KG1 (cell line): ENCODE measurements at regions not wholly inside any gene's neighbourhood (a gene's known extent, or its start where the extent isn't known, plus 50 kb on each side); places are given as distances from the start of the nearest gene placed in this dataset.

Source experiments
- DNase-seq: peaks from one replicate; lab custom pipeline; 2025; lab: John Stamatoyannopoulos, UW

GRCh38 chr5:60335913-60336312, 364.1 kb downstream of the DEPDC1B start:
- DNase-seq, result no peak

GRCh38 chr5:60334281-60334713, 365.7 kb downstream of the DEPDC1B start:
- DNase-seq, result no peak

GRCh38 chr5:60333005-60333571, 366.9 kb downstream of the DEPDC1B start:
- DNase-seq, result no peak

GRCh38 chr5:60332244-60333004, 367.5 kb downstream of the DEPDC1B start:
- DNase-seq, result no peak

GRCh38 chr5:60330236-60330635, 369.7 kb downstream of the DEPDC1B start:
- DNase-seq, result no peak

- DNase-seq, result no peak
Measured at GRCh38 chr5:60325870-60326269, 374.1 kb downstream of the DEPDC1B start.

- DNase-seq, result no peak
Measured at GRCh38 chr5:60323596-60323995, 376.4 kb downstream of the DEPDC1B start.

- no peak for DNase-seq
Measured at GRCh38 chr5:60312098-60312497, 387.9 kb downstream of the DEPDC1B start.

GRCh38 chr5:60299944-60300343, 400.0 kb downstream of the DEPDC1B start:
- no peak for DNase-seq

- DNase-seq, result no peak
Measured at GRCh38 chr5:60297658-60298057, 402.3 kb downstream of the DEPDC1B start.

GRCh38 chr5:60295423-60295822, 401.9 kb upstream of the PDE4D start:
- no peak for DNase-seq

GRCh38 chr5:60293518-60293917, 400.0 kb upstream of the PDE4D start:
- DNase-seq, result no peak

GRCh38 chr5:60287174-60287771, 393.7 kb upstream of the PDE4D start:
- peak; percentile 34 for DNase-seq

GRCh38 chr5:60285910-60286309, 392.4 kb upstream of the PDE4D start:
- no peak for DNase-seq

- DNase-seq, result no peak
Measured at GRCh38 chr5:60280943-60281342, 387.4 kb upstream of the PDE4D start.

- no peak for DNase-seq
Measured at GRCh38 chr5:60277941-60278340, 384.4 kb upstream of the PDE4D start.

- no peak for DNase-seq
Measured at GRCh38 chr5:60274747-60275146, 381.2 kb upstream of the PDE4D start.

GRCh38 chr5:60271517-60271916, 378.0 kb upstream of the PDE4D start:
- DNase-seq, result no peak

- DNase-seq, result no peak
Measured at GRCh38 chr5:60267907-60268306, 374.4 kb upstream of the PDE4D start.

- DNase-seq, result no peak
Measured at GRCh38 chr5:60263346-60263745, 369.8 kb upstream of the PDE4D start.

- DNase-seq, result no peak
Measured at GRCh38 chr5:60262576-60263295, 369.2 kb upstream of the PDE4D start.

- no peak for DNase-seq
Measured at GRCh38 chr5:60261732-60262131, 368.2 kb upstream of the PDE4D start.

GRCh38 chr5:60260658-60261057, 367.1 kb upstream of the PDE4D start:
- DNase-seq, result no peak
